Epithelial cell of proximal tubule (primary cell): ENCODE measurements at regions not wholly inside any gene's neighbourhood (a gene's known extent, or its start where the extent isn't known, plus 50 kb on each side); places are given as distances from the start of the nearest gene placed in this dataset.
A peak's percentile ranks its signal among the peaks of the same experiment; 100 is the strongest.

Experiments used
- DNase-seq: peaks from one replicate; pipeline ENCODE4 v3.0.0-alpha.2; 2011; ENCODE audit warnings: low read depth
- H3K4me3 ChIP-seq: 2 replicates; pipeline ENCODE4 v1.5.1; 2011; ENCODE audit warnings: low read depth, mild to moderate bottlenecking, low read length
- CTCF ChIP-seq: conservative IDR thresholded peaks from 2 replicates; pipeline ENCODE4 v1.5.1; 2012; ENCODE audit warnings: low read depth, mild to moderate bottlenecking, low read length

- TF ChIP-seq CTCF, result no peak
- no peak overlapping the region for H3K4me3 ChIP-seq
- no peak for DNase-seq
Measured at GRCh38 chr6:1037430-1038202, 274.3 kb upstream of the FOXQ1 start.

- no peak for TF ChIP-seq CTCF
- no peak overlapping the region for H3K4me3 ChIP-seq
- no peak for DNase-seq
Measured at GRCh38 chr6:1035401-1035800, 276.5 kb upstream of the FOXQ1 start.

GRCh38 chr6:1031720-1032119 lies 280.2 kb upstream of the FOXQ1 start:
- no peak for TF ChIP-seq CTCF
- H3K4me3 ChIP-seq, result no peak overlapping the region
- DNase-seq, result no peak

- no peak for TF ChIP-seq CTCF
- DNase-seq, result peak; percentile 53
Measured at GRCh38 chr6:1029141-1029540, 282.8 kb upstream of the FOXQ1 start.

GRCh38 chr6:1028723-1029122 lies 283.2 kb upstream of the FOXQ1 start:
- no peak for DNase-seq
- TF ChIP-seq CTCF, result no peak
- no peak overlapping the region for H3K4me3 ChIP-seq

More at GRCh38 chr6:1029141-1029540, 282.8 kb upstream of the FOXQ1 start:
- H3K4me3 ChIP-seq, result no peak overlapping the region

GRCh38 chr6:1027795-1028569 lies 283.9 kb upstream of the FOXQ1 start:
- H3K4me3 ChIP-seq, result no peak overlapping the region
- no peak for TF ChIP-seq CTCF
- no peak for DNase-seq
